ENCODE measurements at regions not wholly inside any gene's neighbourhood (a gene's known extent, or its start where the extent isn't known, plus 50 kb on each side); places are given as distances from the start of the nearest gene placed in this dataset.
"Not testable (repeated sequence)": the region's sequence is repeated elsewhere in the genome, so short reads cannot be mapped to it uniquely, and the experiment has no call there.

DNA sequence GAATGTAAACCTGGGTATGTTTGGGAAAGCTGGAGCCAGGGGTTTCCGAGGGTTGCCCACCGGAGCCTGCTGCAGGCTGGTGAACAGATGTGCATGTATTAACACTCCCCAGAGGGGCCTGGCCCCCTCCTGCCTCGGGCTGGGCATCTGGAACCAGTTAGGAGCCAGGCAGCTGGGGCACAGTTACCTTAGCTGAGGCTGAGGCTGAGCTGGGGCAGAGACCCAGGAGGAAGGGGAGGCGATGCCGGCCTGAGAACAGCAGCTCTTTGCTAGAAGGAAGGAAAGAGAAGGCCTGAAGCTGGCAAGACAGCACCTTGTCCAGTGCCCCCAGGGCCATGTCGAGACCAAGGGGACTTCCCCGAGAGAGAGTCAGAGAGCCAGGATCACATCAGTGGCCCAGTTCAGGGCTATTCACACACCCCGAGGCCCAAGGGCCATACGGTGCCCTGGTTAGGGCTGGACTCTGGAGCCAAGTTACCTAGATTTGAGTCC lies 65.8 kb downstream of the RMI2 start:
- Mint-ChIP-seq H3K9me3 (no peaks in the 10 kb centered on the region), H3K4me3 (no peak overlapping the region), H3K36me3 (ENCODE audit: low read depth) (no peaks in the 10 kb centered on the region), H3K27me3 (no peaks in the 10 kb centered on the region), H3K4me1 (no peaks in the 10 kb centered on the region), H3K27ac (no peak overlapping the region)
- no peak for DNase-seq
- intact Hi-C loops (cut with micrococcal nuclease): no loop called here

DNA sequence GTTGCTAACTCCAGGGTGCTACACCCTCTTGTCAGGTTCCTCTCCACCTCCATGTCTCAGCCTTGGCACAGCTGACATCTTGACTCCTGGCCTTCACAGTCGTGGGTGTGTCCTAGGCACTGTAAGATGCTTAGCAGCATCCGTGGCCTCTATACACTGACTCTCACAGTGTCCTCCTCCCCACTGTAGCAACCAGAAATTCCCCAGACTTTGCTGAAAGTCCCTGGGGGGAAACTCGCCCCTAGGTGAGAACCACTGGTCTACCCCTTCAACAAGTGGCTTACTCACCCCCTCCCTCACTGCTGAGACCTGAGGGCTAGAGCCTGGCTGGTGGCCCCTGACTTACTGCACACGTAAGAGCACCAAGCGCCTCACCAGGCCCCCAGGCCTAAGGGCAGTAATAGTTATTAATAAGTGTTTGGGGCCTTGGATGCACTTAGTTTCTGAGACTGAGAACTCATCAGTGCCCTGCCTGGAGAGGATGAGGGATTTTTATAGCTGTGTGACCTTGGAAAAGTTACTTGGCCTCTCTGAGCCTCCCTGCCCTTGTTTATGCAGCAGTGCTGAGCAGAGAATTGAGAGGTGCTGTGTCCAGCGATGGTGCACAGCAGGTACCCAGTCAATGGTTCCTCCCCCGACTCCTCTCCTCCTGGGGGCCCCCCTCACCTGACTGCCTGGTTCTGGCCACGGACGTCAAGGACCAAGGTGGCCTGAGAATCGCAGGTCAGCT lies 67.1 kb downstream of the RMI2 start:
- Mint-ChIP-seq H3K9me3 (no peaks in the 10 kb centered on the region), H3K27ac (no peak overlapping the region)

DNA sequence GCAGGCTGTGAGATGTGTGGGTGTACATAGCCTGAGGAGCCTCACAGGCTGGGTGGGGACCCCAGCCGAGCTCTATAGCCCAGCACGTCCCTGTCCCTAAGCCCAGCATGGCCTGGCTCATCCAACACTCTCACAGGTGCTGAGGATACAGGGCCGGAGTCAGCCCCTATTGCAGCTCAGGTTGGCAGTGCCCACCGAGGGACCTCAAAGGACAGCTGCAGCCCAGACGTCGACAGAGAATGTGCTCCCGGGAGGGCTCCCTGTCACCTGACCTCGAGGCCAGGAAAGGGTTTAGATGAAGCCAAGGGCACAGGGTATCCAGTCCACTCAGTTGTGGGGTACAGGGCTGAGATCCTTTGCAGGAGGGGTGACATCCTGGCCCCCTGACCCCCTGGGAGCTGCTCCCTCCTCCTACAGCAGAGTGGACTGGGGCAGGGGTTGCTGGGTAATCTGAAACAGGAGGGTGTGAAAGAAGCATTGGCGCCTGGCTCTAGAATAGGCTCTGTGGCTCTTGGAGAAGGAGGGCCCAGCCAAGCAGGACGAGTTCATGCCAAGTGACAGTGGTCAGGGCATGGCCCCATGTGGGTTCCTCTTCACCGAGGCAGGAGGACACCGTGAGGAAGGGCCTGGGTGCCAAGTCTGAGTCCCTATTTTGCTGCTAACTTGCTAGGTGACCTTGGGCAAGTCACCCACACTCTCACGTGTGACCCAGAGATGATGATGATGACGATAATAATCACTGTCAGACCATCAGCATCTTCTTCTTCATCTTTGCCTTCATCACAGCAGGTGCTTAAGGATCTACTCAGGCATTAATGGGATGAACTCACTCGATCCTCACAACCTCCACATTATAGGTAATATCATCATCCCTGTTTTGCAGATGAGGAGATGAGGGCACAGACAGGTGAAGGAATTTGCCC lies 68.0 kb downstream of the RMI2 start:
- DNase-seq: no peak
- Mint-ChIP-seq H3K4me3 (no peak overlapping the region), H3K9me3 (no peaks in the 10 kb centered on the region), H3K36me3 (ENCODE audit: low read depth) (no peaks in the 10 kb centered on the region), H3K27ac (no peak overlapping the region), H3K27me3 (peaks cover 2% of the 10 kb centered on the region), H3K4me1 (no peaks in the 10 kb centered on the region)
- intact Hi-C loops (cut with micrococcal nuclease): no loop called here

More for the DNA sequence above, 67.1 kb downstream of the RMI2 start:
- Mint-ChIP-seq H3K4me3 (no peak overlapping the region), H3K27me3 (no peaks in the 10 kb centered on the region), H3K36me3 (ENCODE audit: low read depth) (no peaks in the 10 kb centered on the region), H3K4me1 (no peaks in the 10 kb centered on the region)
- intact Hi-C loops (cut with micrococcal nuclease): no loop called here
- no peak for DNase-seq

DNA sequence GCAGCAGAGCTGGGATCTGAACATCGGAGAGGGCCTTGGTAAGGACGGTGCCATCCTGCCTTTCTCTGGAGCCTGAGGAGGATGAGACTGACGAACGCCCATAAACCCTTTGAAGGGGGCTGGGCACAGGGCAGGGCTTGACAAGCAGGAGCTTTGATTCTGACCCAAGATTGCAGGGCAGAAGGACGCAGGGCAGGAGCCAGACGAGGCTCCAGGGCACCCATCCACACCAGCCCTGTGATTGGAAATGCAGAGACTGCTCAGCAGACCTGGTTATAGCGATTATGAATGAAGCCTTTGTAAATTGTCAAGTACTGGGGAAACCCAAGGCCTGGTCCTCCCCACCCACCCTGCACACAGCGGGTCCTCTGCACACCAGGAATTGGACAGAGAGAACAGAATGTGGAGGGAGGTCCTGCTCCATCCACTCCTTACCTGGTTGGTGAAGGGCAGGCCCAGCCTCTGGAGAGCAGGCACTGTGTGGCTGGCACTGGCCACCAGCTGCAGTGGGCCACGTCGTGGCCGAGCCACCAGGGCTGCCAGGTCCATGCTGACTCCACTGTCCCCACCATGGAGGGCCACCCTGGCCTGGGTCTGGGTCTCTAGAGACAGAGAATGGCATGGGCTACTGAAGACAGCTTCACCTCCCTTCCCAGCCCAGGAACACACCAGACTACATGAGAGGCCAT lies 68.8 kb downstream of the RMI2 start:
- H3K36me3 Mint-ChIP-seq (ENCODE audit: low read depth): no peaks in the 10 kb centered on the region
- intact Hi-C loops (cut with micrococcal nuclease): no loop called here
- H3K27me3 Mint-ChIP-seq: peaks cover 2% of the 10 kb centered on the region
- no peak for DNase-seq
- no peak overlapping the region for H3K4me3 Mint-ChIP-seq
- no peak overlapping the region for H3K27ac Mint-ChIP-seq
- no peaks in the 10 kb centered on the region for H3K9me3 Mint-ChIP-seq
- H3K4me1 Mint-ChIP-seq: no peaks in the 10 kb centered on the region

DNA sequence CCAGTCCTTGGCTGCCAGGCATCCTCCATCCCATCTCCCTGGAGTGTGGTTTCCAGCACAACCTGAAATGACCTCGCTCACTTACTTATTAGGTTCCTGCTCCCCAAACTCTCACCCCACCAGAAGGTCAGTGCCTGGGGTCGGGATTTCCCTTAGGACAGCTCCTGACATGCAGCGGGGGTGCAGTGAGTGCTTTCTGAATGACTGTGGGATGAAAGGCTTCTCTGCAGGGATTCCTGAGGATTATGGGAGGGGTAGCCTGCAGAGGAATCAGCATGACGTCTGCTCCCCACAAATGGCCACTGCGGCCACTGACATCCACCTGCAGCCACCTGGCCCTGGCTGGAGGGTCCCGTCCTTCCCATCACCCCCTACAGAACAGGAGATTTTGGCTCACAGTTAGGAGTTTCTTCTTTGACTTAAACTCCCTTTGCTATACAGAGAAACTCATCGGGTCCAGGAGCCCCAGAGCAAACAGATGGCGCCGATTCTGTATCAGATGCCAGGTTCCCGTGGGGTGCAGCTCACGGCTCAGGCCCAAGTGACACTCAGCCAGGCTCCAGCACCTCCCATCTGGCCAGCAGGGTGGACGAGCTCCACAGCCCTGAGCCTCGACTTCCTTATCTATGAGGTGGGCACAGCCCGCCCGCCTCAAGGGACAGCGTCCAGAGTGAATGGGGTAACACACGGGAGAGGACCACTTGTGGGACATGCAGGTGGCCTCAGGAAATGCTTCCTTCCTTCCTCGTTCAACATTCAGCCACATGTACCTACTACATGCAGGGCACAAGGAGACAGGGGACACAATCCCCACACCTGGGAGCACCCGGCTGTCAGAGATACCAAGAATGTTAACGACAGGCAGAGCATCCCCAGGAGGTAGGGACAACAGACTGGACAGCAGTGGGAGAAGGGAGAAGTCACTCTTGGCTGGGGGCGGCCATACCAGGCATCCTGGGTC lies 69.8 kb downstream of the RMI2 start:
- Mint-ChIP-seq H3K27me3 (peaks cover 2% of the 10 kb centered on the region), H3K4me3 (no peak overlapping the region), H3K4me1 (no peaks in the 10 kb centered on the region), H3K9me3 (no peaks in the 10 kb centered on the region), H3K36me3 (ENCODE audit: low read depth) (no peaks in the 10 kb centered on the region), H3K27ac (no peak overlapping the region)
- intact Hi-C loops (cut with micrococcal nuclease): no loop called here
- DNase-seq: no peak

DNA sequence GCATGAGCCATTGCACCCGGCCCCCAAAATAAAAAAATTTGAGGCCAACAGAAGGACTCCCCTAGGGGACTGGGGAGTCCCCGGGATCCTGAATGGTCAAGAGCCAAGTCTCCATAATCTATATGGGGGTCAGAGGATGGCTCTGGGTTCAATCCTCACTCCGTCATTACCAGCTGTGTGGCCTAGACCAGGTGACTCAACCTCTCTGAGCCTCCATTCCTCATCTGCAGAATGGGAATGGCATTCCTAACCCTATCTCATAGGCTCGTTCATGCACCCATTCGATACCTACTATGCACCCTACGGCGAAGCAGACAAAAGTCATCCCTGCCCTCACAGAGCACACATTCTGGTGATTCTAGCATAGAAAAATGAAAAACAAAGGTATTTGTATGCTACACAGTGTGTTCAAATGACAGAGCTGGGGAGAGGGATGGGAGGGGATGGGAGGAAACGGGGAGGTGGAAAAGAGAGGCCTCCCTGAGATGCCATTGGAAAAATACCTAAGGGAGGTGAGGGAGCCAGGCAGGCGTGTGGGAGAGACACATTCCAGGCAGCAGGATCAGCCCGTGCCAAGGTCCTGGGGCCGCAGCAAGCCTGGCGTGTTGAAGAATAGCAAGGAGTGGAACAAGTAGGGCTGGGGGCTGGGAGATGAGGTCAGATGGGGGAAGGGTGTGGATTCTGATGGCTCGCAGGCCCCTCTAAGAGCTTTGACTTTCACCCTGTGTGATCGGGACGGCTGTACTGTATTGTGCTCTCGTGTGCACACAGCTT lies 71.2 kb downstream of the RMI2 start:
- H3K9me3 Mint-ChIP-seq: no peaks in the 10 kb centered on the region
- intact Hi-C loops (cut with micrococcal nuclease): no loop called here

DNA sequence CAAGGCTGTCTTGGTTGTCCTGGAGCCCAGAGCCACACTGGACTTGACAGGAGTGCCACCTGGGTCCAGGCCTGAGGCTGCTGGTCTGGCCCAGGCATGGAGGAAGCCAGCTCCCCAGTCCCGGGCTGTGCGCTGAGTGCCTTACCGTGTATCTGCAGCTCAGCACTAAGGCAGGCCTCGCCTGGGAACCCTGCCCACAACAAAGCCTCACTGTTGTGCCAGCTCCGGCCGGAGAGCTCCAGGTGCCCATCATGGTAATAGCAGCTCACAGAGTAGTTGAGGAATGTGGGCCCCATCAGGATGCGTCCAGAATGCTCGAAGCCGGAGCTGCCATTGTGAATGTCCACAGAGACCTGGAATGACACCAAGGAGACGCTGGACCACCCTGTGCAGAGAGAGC lies 72.2 kb downstream of the RMI2 start:
- Mint-ChIP-seq H3K27me3 (peaks cover 2% of the 10 kb centered on the region), H3K4me1 (no peaks in the 10 kb centered on the region), H3K27ac (no peak overlapping the region), H3K4me3 (no peak overlapping the region), H3K36me3 (ENCODE audit: low read depth) (no peaks in the 10 kb centered on the region), H3K9me3 (no peaks in the 10 kb centered on the region)
- intact Hi-C loops (cut with micrococcal nuclease): no loop called here
- DNase-seq: no peak

More for the DNA sequence above, 71.2 kb downstream of the RMI2 start:
- Mint-ChIP-seq H3K4me3 (no peak overlapping the region), H3K36me3 (ENCODE audit: low read depth) (no peaks in the 10 kb centered on the region), H3K27ac (no peak overlapping the region), H3K4me1 (no peaks in the 10 kb centered on the region), H3K27me3 (peaks cover 2% of the 10 kb centered on the region)
- no peak for DNase-seq

DNA sequence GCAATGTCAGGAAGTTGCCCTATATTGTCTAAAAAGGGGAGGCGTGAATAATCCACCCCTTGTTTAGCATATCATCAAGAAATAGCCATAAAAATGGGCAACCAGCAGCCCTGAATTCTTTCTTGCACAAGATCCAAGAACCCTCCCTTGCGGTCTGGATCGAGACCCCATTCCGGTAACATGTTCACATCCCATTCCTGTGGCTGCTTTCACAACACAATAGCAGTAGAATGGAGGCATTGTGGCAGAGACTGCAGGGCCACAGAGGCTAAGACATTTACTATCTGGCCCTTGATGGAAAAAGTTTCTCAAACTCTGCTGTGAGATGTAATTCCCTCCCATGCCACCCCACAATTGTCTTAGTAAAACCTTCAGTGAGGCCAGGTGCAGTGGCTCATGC lies 73.2 kb downstream of the RMI2 start:
- intact Hi-C loops (cut with micrococcal nuclease): no loop called here
- Mint-ChIP-seq H3K4me3 (no peak overlapping the region), H3K9me3 (no peaks in the 10 kb centered on the region), H3K36me3 (ENCODE audit: low read depth) (no peaks in the 10 kb centered on the region), H3K27ac (no peak overlapping the region), H3K4me1 (peaks cover 2% of the 10 kb centered on the region), H3K27me3 (peaks cover 2% of the 10 kb centered on the region)
- DNase-seq: no peak

DNA sequence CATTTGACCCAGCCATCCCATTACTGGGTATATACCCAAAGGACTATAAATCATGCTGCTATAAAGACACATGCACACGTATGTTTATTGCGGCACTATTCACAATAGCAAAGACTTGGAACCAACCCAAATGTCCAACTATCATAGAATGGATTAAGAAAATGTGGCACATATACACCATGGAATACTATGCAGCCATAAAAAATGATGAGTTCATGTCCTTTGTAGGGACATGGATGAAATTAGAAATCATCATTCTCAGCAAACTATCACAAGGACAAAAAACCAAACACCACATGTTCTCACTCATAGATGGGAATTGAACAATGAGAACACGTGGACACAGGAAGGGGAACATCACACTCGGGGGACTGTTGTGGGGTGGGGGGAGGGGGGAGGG lies 74.8 kb downstream of the RMI2 start:
- H3K9me3 Mint-ChIP-seq; DNase-seq; H3K4me1 Mint-ChIP-seq; intact Hi-C loops (cut with micrococcal nuclease); H3K27ac Mint-ChIP-seq; H3K4me3 Mint-ChIP-seq; H3K36me3 Mint-ChIP-seq (ENCODE audit: low read depth); H3K27me3 Mint-ChIP-seq: not testable (repeated sequence)

DNA sequence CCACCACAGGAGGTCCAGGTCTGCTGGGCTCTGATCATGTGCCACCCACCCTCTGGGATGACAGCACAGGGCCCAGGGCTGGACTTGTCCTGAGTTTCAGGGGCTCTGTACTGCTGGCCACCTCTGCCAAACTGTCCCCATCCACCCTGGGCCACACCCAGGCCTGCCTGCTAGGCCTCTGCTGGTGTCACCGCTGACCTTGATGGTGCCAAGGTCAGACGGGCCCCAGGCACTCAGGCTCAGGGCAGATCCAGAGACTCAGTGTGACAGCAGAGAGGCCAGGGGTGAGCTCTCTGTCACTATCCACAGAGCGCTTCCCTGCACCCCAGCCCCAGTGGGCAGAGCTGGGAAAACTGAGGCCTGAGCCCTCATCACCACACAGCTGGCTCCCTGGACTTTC lies 75.6 kb downstream of the RMI2 start:
- H3K4me3 Mint-ChIP-seq: no peak overlapping the region
- no peak for DNase-seq
- H3K9me3 Mint-ChIP-seq: no peaks in the 10 kb centered on the region
- H3K27ac Mint-ChIP-seq: no peak overlapping the region
- no peaks in the 10 kb centered on the region for H3K36me3 Mint-ChIP-seq (ENCODE audit: low read depth)
- intact Hi-C loops (cut with micrococcal nuclease): no loop called here
- peaks cover 2% of the 10 kb centered on the region for H3K4me1 Mint-ChIP-seq
- H3K27me3 Mint-ChIP-seq: peaks cover 2% of the 10 kb centered on the region

DNA sequence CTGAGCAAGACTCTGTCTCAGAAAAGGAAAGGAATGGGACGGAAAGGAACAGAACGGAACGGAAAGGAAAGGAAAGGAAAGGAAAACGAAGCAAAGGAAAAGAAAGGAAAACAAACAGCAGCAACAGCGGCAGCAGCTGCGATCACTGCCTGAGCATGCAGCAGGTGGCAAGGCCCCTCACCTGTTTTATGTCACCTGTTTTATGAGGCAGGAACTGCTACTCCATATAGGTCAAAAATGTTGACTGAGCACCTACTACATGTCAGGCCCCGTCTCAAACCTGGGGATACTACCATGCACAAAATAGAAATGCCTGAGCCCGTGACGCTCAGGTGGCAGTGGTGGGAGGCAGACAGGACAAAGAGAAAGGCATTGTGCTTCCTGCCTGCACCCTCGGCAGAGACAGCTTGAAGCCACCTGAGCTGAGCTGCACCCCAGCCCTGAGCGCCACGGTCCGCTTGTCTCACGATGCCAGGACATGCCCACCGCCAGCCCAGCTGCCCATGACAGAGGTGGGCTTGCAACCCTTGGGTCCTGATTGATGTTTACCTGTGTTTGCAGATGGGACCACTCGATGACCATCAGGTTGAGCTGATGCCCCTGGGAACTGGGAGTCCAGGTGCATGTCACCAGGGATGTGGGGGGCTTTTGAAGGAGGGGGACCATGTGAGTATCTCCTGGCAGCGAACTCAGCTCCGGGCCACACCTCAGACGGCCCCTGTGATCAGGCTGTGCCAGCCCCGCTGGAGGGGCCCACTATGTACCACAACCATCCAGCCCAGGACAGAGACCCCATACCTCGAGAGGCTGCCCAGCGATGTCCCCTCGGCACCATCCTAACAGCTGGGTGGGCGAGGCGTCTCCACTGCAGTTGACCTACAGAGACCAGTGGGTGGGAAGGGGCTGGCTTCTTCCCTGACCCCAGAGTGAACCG lies 77.4 kb downstream of the RMI2 start:
- H3K27me3 Mint-ChIP-seq: peaks cover 2% of the 10 kb centered on the region
- no peak overlapping the region for H3K27ac Mint-ChIP-seq
- no peaks in the 10 kb centered on the region for H3K36me3 Mint-ChIP-seq (ENCODE audit: low read depth)
- H3K4me1 Mint-ChIP-seq: peaks cover 2% of the 10 kb centered on the region
- no peak for DNase-seq
- H3K4me3 Mint-ChIP-seq: no peak overlapping the region
- no peaks in the 10 kb centered on the region for H3K9me3 Mint-ChIP-seq
- intact Hi-C loops (cut with micrococcal nuclease): no loop called here
